ENCODE measurements at regions not wholly inside any gene's neighbourhood (a gene's known extent, or its start where the extent isn't known, plus 50 kb on each side); places are given as distances from the start of the nearest gene placed in this dataset.
"Not testable (repeated sequence)": the region's sequence is repeated elsewhere in the genome, so short reads cannot be mapped to it uniquely, and the experiment has no call there.

DNA sequence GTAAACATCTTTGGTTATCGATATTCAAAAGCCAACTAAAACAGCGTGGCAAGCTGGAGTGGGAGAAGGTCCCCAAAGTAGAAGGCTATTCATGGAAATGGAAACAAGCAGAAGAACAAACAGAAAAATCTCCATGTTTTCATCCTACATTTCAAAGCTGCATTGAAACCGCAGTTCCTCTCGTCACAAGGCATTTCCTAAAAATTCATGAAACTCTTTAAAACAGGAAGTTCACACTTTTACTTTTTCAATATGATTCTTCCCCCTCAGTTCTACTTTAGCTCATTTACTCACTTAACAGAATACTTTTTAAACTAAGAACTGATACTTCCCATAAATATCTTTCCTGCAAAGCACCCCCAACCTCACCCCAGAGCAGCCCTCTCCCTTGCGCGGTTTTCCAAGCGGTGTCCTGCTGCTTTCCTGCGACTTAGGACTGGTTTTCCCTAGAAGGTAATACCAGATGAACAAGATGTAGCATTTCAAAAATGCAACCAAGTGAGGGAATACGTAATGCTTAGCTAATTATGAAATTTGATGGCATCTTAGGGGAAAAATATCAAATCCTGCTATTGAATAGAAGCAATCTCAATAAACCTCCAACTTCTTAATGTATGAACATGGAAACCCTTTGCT lies 228.3 kb upstream of the PKN2 start:
- no peak for DNase-seq

DNA sequence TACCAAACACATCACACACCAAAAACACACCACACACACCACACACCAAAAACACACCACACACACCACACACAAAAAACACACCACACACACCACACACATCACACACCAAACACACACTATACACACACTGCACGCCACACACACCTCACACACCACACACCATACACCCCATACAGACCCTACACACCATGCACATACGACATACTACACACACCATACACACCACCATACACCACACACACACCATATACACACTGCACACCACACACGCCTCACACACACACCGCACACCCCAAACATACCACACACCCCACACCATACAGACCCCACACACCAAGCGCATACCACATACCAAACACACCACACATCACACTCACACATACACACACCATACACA lies 226.9 kb upstream of the PKN2 start:
- DNase-seq = no peak

DNA sequence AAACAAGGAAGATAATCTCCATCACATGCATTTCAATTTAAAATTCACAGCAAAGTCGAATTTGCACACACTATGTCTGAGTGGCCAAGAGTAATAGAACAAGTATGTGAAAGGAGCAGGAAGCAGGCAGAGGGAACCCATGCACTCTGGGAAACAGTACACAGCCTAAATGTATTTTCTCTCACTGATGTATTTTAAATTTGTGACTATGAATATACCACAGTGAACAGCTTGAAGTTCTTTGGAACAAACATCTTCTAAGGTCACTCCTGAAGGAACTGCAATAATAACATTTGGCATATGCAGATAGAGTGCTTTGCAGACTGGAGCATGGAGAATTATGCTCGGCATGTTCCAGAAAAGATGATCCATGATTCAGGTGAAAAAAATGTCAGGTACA lies 223.1 kb upstream of the PKN2 start:
- no peak for DNase-seq

DNA sequence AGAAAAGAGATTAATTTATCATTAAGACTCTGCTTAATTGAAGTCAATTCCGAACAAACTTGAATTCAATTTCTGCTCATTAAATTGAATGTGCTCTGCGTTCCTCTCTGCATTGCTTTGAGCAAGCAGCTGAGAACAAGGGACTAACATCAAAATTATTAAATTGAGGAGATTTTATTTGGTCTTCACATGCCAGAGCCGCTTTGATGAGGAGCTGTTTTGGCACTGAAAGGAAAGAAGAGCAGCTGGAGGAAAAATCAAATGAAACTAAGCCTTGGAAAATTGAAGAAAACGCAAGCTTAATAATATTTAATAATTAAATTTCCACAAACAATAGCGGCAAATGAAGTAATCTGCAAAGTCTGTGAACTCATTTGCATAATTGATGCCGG lies 222.0 kb upstream of the PKN2 start:
- DNase-seq = no peak

DNA sequence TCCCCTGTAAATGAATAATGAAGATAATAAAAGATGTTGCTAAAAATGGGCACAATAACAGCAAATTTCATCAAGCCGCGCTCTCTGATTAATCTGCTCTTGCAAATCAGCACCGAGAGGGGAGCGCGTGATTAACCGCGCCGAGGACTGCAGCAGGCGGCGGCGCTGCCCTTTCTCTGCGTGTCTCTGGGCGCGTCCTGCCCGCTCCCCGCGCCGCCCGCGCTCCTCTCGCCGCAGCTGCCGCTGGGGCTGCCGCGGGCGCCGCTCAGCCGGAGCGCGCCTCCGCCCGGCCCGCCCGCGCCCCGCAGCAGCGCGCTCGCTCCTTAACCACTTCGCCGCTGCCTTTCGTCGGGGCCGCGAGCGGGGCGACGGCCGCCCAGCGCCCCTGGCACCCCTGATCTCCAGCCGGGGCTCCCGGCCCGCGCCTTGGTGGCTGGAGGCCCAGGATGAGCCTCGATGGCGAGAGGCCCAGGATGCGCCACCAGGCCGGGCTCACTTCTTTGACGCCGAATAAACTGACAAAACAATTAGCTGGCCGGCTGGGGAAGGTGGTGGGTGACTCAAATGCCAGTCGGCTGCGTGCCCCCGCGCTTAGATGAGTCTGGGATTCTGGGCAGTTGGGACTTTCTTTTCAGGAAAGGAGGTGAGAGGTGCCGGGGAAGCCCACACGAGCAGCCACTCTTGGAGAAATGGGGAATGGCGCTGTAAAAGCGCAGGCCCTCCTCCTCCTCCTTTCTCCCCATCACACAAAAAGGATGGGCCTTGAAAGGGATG lies 221.4 kb upstream of the PKN2 start:
- peak in 48 of 51 donors; percentile 19 to 83 (median 54) for DNase-seq

DNA sequence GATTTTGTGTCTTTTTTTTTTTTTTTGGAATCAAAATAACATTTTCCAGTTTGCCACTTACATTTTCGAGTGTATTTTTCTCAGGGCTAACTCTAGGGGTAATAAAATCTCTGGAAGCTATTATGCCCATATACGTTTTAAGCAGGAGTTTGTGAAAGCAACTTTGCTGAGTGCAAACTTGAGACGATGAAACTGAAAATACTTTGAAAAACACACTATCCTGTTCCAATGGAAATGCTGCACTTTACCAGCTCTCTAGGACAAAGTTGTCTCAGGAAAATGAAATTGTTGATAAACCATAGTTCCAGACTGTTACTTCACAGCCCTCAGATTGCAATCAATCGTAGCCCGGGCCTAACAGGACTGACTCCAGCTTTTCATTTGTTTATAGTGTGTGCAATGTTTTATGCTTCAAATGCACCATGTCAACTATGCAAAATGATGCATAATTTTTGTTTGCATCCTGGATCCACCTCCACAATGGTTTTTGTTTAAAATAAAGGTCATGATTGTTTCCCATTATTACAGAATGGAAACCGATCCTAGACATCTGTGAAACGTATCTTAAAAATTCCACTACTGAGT lies 220.6 kb upstream of the PKN2 start:
- peak in 1 of 51 donors; percentile 65 for DNase-seq

DNA sequence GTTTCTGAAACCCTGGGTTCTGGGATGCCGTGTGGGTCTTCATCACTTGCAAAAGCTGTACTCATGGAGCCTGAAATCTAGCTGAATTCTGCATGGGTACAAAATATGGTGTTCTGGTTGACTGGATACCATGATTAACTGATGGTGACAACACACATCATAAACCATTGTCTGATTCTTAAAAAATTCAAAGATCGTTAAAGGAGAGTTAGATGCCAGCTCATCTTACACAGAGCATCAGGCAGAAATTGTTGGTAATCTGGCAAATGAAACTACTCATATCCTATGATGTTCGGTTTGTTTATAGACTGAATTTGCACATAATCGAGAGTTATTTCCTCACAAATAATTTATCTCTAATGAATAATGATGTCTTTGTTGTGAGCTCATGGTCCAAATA lies 218.1 kb upstream of the PKN2 start:
- no peak for DNase-seq

DNA sequence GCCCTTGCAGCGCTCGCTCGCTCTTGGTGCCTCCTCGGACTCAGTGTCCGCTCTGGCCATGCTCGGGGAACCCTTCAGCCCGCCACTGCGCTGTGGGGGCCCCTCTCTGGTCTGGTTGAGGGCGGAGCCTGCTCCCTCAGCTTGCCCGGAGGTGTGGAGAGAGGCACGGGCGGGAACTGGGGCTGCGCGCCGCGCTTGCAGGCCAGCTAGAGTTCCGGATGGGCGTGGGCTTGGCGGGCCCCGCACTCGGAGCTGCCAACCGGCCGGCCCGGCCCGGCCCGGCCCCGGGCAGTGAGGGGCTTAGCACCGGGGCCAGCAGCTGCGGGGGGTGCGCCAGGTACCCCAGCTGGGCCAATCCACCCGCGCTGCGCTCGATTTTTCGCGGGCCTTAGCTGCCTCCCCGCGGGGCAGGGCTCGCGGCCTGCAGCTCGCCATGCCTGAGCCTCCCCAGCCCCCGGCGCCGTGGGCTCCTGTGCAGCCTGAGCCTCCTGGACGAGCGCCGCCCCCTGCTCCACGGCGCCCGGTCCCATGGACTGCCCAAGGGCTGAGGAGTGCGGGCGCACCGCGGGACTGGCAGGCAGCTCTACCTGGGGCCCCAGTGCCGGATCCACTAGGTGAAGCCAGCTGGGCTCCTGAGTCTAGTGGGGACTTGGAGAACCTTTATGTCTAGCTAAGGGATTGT lies 217.0 kb upstream of the PKN2 start:
- peak in 1 of 51 donors; percentile 2 for DNase-seq

DNA sequence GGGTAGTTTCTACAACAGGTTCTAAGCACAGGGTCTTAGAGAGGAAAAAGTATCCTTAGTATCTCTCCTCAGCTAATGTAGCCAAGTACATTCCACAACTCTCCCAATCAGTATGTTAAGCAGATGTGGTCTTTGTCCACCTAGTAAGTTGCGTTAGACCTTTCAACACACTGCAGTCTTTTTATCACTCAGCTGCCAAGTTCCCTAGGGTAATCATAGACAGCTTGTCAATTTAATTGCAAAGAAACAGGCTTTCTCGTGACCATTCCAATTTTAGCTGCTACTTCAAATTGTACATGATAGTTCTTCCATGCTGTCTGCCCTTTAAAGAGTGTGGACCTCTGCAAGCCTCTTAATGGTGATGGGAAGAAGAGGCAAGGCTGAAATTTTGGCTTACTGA lies 211.8 kb upstream of the PKN2 start:
- no peak for DNase-seq

DNA sequence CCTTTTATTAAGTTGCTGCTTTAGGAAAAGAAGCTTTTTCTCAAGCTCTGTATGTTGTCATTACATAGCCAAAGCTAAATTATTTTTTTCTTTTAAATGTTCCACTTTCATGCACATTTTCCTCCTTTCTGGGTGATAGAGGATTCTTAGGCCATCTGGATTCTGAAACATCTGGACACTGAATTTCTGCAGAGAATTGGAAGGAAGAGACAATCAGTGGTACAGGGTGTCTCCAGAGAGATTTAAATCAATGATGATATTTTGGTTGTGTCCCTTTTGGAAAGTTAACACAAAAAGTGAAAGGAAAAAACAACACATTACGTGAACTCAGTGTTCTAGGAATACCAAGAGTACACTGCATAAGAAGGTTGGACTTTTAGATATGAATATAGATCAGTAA lies 211.4 kb upstream of the PKN2 start:
- no peak for DNase-seq

DNA sequence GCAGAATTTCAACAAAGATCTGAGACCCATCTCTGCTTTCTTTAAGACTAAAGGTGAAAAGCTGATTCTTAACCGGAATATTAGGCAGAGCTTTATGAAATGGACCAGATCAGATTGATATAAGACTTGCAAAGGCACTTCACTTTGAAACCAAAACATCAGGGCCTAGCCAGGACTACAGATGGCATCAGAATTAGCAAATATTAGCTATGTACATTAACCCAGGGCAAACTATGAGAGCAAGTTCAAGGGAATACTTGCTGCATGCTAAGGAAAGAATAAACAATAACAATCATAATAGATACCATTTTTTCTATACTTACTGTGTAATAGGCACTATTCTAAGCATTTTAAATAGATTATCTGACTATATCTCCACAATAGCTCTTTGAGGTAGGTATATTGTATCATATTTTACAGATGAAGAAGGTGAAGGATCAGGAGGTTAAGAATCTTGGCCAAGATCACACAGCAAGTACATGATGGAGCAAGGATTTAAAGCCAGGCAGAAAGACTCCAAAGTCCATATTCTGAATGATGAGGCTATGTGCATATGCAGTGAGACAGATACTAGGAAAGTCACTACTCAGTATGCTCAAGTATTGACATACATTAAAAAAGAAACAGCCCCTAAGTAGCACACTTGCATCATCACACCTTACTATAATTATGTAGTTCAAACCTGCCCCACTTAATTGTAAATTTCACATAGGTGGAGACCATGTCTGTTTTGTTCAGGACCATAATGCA lies 209.3 kb upstream of the PKN2 start:
- DNase-seq = no peak

DNA sequence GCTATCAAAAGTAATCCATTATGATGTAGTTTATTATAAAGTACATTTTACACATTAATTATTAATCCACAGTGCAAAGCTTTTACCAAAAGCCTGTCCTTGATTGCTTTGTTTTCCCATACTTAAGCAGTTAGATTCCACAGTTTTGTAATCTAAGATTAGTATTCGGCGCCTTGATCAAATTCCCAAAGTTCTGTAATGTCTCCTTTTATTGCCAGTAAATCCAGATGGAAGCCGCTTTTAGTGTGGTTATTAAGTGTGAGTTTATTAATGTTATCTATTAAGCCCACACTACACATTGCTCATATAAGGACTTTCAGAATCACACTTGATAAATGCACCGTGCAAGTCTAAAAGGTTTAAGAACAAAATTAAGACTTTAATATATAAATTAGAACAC lies 199.2 kb upstream of the PKN2 start:
- DNase-seq = no peak

DNA sequence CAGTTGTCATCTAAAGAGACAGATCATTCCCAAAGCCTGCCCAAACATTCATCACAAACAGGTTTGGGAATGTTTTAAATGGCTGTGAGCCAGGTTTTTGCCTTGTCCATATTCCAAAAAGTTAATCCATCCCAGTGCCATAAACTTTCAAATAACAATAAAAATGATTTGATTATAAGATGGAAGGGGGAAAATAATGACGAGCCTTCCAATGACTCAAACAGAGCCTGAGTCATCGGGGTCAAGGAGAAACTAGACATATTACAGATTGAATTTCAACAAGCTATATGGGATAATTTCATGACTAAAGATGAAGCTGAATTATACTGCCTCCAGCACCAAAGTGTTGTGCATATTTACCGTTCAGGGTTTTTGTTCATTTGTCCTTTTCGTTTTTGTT lies 195.8 kb upstream of the PKN2 start:
- no peak for DNase-seq

DNA sequence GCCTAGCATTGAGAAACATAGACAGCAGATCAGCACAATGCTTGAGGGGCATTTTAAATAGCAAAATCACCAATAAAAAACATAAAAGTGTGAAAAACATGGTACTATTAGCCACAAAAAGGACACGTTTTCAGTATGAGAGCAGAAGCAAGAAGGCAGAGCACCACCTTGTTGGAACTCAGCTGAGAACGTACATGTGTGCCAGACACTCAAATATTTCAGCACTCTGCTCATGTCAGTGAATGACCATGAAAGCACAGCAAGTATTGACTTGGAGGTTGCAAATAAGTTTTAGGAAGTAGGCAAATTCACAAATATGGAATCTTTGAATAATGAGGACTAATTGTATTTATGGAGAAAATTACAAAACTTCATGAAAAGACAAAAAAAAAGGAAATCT lies 193.4 kb upstream of the PKN2 start:
- no peak for DNase-seq

DNA sequence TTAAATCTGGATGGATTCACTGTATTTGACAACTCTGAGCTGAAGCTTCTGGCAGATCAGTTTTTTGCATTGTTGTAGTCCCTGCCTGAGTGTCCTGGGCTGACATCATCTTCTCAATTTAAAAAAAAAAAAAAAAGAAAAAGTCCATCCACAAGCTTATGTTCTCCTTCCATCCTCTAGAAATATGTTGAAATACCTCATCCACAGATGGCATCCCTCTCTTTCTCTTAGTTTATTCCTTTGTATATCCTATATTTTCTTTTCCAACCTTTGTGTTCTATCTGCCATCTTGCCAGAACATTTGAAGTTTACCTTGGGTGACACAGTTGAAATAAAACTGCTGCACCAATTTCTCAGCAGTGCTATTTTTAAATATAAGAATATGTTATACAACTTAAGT lies 184.4 kb upstream of the PKN2 start:
- DNase-seq = no peak

DNA sequence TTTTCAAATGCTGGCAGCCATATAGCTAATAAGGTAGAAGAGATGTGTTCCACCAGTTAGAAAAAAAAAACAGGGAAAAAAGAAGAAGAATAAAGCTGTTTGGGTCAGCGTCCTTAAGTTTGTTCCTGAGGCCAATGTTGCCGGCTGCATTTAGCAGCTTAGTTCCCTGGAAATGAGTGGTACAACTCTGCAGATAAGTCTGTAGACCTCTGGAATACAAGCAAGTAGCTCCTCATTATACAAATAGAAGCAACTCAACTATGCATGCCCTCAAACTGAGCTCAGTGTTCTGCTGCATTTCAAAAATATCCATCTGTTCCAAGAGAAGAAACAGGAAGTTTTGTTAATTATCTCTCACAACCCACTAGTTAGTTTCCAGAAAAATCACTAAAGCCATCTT lies 181.2 kb upstream of the PKN2 start:
- no peak for DNase-seq

DNA sequence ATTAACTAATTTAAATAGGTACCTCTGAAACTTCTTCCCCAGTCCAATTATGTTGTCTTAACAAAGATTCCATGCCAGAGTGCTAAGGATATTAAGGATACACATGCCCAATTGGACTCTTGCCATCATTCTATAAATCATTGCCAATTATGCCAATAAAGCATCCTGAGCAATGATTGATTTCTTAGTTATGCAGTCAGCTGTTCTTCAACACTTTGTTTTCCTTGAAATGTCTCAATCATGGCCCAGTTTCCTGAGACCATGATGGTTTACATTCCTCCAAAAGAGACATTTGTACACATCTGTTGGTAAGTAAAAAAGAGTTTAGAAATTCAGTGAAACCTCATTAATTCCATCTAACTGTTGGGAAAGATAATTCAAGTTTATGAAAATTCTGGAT lies 180.4 kb upstream of the PKN2 start:
- DNase-seq = no peak

DNA sequence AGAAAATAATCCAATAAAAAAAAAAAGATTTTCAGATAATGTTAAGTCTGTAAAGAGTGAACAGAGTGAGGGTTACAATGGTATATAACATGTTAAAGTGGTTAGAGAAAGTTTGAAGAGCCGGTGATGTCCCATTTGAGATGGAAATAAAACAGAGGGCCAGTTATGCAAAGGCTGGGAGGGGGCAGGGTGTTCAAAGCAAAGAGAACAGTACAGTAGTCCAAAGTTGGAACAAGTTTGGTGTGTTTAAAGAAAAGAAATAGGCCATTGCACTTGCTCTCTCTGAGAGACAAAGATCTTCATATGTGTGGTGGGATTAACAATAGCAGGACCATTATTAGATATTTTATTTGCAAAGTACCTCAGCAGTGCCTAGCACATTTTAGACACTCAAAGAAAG lies 179.5 kb upstream of the PKN2 start:
- no peak for DNase-seq

DNA sequence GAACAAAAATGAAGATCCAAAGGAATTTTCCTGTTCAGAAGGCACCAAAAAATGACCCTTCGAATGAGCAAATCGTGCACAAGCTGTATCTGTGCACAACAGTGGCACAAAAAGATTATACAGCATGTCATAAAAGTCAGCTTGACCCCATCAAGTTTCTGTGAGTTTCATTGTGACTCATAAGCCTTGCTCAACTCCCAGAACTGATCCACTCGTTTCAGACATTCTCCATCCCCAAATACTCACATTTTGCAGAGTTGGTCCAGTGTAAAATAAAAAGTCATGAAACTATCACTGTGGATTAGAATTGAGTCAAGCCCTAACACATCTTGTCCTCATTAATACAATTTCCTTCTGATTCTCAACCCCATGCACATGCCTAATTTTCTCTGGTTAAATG lies 174.7 kb upstream of the PKN2 start:
- DNase-seq = no peak

DNA sequence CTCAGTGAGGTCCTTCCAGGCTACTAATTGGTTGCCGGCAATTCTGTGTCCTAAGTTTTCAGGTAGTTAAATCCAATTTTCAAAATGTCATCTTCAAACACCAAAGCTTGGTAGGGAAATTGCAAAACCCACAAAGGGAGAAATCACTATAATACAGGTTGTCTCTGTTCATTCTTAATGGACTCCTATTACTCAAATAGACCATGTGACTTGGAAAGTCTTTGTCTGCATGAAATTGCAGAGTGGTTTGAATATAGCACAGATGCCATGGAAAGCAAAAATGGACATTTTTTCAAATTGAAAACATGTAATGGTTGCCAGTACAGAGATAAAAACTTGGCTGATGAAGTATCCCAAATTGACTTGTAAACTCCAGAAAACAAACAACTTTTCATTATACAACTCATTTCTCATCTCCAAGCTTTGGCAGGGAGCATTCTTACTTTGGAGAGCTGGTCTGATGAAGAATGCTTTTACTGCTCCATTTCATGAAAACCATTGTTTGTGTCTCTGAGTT lies 169.5 kb upstream of the PKN2 start:
- DNase-seq = no peak

DNA sequence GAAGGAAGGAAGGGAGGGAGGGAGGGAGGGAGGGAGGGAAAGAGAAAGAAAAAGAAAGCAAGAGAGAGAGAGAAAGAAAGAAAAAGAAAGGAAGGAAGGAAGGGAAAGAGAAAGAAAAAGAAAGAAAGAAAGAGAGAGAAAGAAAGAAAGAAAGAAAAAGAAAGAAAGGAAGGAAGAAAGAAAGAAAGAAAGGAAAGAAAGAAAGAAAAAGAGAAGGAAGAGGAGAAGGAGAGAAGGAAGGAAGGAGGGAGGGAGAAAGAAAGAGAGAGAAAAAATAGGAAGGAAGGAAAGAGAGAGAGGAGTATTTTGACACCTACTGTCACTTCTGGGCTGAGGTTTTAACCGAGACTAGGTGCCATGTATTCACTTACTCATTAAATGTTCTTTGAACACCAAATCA lies 166.6 kb upstream of the PKN2 start:
- not testable (repeated sequence) for DNase-seq

DNA sequence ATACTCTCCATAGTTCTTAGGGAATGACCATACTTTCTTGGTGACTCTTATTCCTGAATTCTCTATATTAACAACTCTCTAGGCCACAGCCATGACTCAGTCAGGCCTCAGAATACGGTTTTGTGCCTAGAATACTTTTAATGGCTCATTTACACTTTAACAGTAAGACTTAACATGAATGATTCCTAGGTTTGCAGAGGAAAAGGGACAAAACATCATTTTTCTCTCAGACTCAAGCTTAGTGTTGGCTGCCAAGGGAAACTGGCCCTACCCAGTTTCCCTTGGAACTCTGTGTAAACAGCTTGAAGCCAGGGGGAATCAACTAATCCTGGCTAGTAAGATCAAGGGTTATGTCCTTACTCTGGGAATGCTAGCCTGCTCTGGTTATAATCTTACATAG lies 164.9 kb upstream of the PKN2 start:
- DNase-seq = no peak
